HEK293 (cell line): ENCODE measurements at regions not wholly inside any gene's neighbourhood (a gene's known extent, or its start where the extent isn't known, plus 50 kb on each side); places are given as distances from the start of the nearest gene placed in this dataset.

Experiments
- EGR2 ChIP-seq: fragments of 450-650 bp; formaldehyde crosslinking; IDR thresholded peaks from 2 replicates; pipeline ENCODE4 v1.5.1; 2016; ENCODE audit warnings: low read depth, missing biosample characterization, missing genetic modification characterization
- KLF1 ChIP-seq: fragments of 450-650 bp; formaldehyde crosslinking; IDR thresholded peaks from 2 replicates; pipeline ENCODE4 v1.5.1; 2016; ENCODE audit warnings: missing biosample characterization, missing genetic modification characterization
- SALL2 ChIP-seq: fragments of 450-650 bp; formaldehyde crosslinking; IDR thresholded peaks from 2 replicates; pipeline ENCODE4 v1.5.0; 2017; ENCODE audit warnings: missing biosample characterization, mild to moderate bottlenecking, missing genetic modification characterization, borderline replicate concordance
- SP3 ChIP-seq: fragments of 450-650 bp; formaldehyde crosslinking; IDR thresholded peaks from 2 replicates; pipeline ENCODE4 v1.5.1; 2016; ENCODE audit warnings: missing biosample characterization, missing genetic modification characterization
- ZNF112 ChIP-seq: fragments of 450-650 bp; formaldehyde crosslinking; IDR thresholded peaks from 2 replicates; pipeline ENCODE4 v1.5.0; 2017; ENCODE audit warnings: missing biosample characterization, missing genetic modification characterization
- ZNF121 ChIP-seq: fragments of 450-650 bp; formaldehyde crosslinking; IDR thresholded peaks from 2 replicates; pipeline ENCODE4 v1.5.1; 2016; ENCODE audit warnings: missing biosample characterization, missing genetic modification characterization
- ZNF202 ChIP-seq: fragments of 450-650 bp; formaldehyde crosslinking; IDR thresholded peaks from 2 replicates; pipeline ENCODE4 v1.5.1; 2016; ENCODE audit warnings: missing biosample characterization, missing genetic modification characterization, borderline replicate concordance
- ZNF341 ChIP-seq: fragments of 450-650 bp; formaldehyde crosslinking; IDR thresholded peaks from 2 replicates; pipeline ENCODE4; 2016; ENCODE audit warnings: low read depth, missing biosample characterization, missing genetic modification characterization
- ZNF354C ChIP-seq: fragments of 450-650 bp; formaldehyde crosslinking; IDR thresholded peaks from 2 replicates; pipeline ENCODE4 v1.5.1; 2016; ENCODE audit warnings: missing biosample characterization, missing genetic modification characterization, low read depth, borderline replicate concordance
- ZNF394 ChIP-seq: fragments of 450-650 bp; formaldehyde crosslinking; IDR thresholded peaks from 2 replicates; pipeline ENCODE4 v1.5.1; 2016; ENCODE audit warnings: missing biosample characterization, missing genetic modification characterization, mild to moderate bottlenecking, moderate library complexity, borderline replicate concordance
- ZNF555 ChIP-seq: fragments of 450-650 bp; formaldehyde crosslinking; conservative IDR thresholded peaks from 2 replicates; pipeline ENCODE4 v1.5.1; 2017; ENCODE audit warnings: missing biosample characterization, mild to moderate bottlenecking, missing genetic modification characterization, inconsistent platforms
- ZNF610 ChIP-seq: fragments of 450-650 bp; formaldehyde crosslinking; IDR thresholded peaks from 2 replicates; pipeline ENCODE4 v1.5.1; 2016; ENCODE audit warnings: missing biosample characterization, missing genetic modification characterization, borderline replicate concordance
- ZNF785 ChIP-seq: fragments of 450-650 bp; formaldehyde crosslinking; IDR thresholded peaks from 2 replicates; pipeline ENCODE4 v1.5.1; 2016; ENCODE audit warnings: missing biosample characterization, missing genetic modification characterization
- TF ChIP-seq, protein P1 (sequence below): fragments of 450-650 bp; formaldehyde crosslinking; IDR thresholded peaks from 2 replicates; pipeline ENCODE4 v1.5.1; 2016; ENCODE audit warnings: missing biosample characterization, missing genetic modification characterization, borderline replicate concordance
- TF ChIP-seq, protein P2 (sequence below): fragments of 450-650 bp; formaldehyde crosslinking; IDR thresholded peaks from 2 replicates; pipeline ENCODE4 v1.5.1; 2016; ENCODE audit warnings: missing biosample characterization, missing genetic modification characterization
- TF ChIP-seq, protein P3 (sequence below): fragments of 450-650 bp; formaldehyde crosslinking; IDR thresholded peaks from 2 replicates; pipeline ENCODE4 v1.5.1; 2016; ENCODE audit warnings: missing biosample characterization, missing genetic modification characterization
- TF ChIP-seq, protein P4 (sequence below): fragments of 450-650 bp; formaldehyde crosslinking; IDR thresholded peaks from 2 replicates; pipeline ENCODE4 v1.5.1; 2016; ENCODE audit warnings: missing biosample characterization, missing genetic modification characterization
- TF ChIP-seq, protein P5 (sequence below): fragments of 450-650 bp; formaldehyde crosslinking; IDR thresholded peaks from 2 replicates; pipeline ENCODE4 v1.5.1; 2016; ENCODE audit warnings: missing biosample characterization, missing genetic modification characterization
- TF ChIP-seq, protein P6 (sequence below): fragments of 450-650 bp; formaldehyde crosslinking; optimal IDR thresholded peaks from 2 replicates; pipeline ENCODE3; 2016; ENCODE audit warnings: missing biosample characterization, mild to moderate bottlenecking, missing genetic modification characterization
- TF ChIP-seq, protein P7 (sequence below): fragments of 450-650 bp; formaldehyde crosslinking; IDR thresholded peaks from 2 replicates; pipeline ENCODE4 v1.5.1; 2016; ENCODE audit warnings: missing biosample characterization, missing genetic modification characterization

DNA sequence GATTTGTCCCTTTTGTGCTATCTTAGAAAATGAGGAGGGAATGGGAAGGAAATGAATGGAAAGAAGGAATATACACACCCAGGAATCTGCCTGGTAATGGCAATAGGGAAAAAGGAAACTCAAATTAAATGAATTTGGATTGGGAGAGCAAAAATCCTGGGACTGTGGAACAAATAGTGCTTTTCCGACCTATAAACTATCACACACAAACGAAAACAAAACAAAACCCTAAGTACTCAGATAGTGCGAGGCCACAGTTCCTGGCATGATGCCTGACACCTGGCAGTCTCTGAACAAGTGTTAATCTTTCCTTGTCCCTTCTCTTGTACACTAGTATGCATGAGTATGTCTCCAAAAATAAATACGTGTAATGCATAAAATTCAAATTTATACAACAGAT lies 319.8 kb upstream of the SPAG17 start (continued):
- TF ChIP-seq ZNF354C (tag by site-specific recombination): no peak
- no peak for TF ChIP-seq ZNF785 (tag by site-specific recombination)
- TF ChIP-seq ZNF555 (tag by site-specific recombination): no peak
- no peak for TF ChIP-seq SALL2 (tag by site-specific recombination)
- TF ChIP-seq, protein P1, sequence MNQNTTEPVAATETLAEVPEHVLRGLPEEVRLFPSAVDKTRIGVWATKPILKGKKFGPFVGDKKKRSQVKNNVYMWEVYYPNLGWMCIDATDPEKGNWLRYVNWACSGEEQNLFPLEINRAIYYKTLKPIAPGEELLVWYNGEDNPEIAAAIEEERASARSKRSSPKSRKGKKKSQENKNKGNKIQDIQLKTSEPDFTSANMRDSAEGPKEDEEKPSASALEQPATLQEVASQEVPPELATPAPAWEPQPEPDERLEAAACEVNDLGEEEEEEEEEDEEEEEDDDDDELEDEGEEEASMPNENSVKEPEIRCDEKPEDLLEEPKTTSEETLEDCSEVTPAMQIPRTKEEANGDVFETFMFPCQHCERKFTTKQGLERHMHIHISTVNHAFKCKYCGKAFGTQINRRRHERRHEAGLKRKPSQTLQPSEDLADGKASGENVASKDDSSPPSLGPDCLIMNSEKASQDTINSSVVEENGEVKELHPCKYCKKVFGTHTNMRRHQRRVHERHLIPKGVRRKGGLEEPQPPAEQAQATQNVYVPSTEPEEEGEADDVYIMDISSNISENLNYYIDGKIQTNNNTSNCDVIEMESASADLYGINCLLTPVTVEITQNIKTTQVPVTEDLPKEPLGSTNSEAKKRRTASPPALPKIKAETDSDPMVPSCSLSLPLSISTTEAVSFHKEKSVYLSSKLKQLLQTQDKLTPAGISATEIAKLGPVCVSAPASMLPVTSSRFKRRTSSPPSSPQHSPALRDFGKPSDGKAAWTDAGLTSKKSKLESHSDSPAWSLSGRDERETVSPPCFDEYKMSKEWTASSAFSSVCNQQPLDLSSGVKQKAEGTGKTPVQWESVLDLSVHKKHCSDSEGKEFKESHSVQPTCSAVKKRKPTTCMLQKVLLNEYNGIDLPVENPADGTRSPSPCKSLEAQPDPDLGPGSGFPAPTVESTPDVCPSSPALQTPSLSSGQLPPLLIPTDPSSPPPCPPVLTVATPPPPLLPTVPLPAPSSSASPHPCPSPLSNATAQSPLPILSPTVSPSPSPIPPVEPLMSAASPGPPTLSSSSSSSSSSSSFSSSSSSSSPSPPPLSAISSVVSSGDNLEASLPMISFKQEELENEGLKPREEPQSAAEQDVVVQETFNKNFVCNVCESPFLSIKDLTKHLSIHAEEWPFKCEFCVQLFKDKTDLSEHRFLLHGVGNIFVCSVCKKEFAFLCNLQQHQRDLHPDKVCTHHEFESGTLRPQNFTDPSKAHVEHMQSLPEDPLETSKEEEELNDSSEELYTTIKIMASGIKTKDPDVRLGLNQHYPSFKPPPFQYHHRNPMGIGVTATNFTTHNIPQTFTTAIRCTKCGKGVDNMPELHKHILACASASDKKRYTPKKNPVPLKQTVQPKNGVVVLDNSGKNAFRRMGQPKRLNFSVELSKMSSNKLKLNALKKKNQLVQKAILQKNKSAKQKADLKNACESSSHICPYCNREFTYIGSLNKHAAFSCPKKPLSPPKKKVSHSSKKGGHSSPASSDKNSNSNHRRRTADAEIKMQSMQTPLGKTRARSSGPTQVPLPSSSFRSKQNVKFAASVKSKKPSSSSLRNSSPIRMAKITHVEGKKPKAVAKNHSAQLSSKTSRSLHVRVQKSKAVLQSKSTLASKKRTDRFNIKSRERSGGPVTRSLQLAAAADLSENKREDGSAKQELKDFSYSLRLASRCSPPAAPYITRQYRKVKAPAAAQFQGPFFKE: no peak
- TF ChIP-seq ZNF610 (tag by site-specific recombination): no peak
- TF ChIP-seq, protein P2, sequence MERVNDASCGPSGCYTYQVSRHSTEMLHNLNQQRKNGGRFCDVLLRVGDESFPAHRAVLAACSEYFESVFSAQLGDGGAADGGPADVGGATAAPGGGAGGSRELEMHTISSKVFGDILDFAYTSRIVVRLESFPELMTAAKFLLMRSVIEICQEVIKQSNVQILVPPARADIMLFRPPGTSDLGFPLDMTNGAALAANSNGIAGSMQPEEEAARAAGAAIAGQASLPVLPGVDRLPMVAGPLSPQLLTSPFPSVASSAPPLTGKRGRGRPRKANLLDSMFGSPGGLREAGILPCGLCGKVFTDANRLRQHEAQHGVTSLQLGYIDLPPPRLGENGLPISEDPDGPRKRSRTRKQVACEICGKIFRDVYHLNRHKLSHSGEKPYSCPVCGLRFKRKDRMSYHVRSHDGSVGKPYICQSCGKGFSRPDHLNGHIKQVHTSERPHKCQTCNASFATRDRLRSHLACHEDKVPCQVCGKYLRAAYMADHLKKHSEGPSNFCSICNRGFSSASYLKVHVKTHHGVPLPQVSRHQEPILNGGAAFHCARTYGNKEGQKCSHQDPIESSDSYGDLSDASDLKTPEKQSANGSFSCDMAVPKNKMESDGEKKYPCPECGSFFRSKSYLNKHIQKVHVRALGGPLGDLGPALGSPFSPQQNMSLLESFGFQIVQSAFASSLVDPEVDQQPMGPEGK (tag by site-specific recombination): no peak
- no peak for TF ChIP-seq SP3 (tag by site-specific recombination)
- TF ChIP-seq, protein P3, sequence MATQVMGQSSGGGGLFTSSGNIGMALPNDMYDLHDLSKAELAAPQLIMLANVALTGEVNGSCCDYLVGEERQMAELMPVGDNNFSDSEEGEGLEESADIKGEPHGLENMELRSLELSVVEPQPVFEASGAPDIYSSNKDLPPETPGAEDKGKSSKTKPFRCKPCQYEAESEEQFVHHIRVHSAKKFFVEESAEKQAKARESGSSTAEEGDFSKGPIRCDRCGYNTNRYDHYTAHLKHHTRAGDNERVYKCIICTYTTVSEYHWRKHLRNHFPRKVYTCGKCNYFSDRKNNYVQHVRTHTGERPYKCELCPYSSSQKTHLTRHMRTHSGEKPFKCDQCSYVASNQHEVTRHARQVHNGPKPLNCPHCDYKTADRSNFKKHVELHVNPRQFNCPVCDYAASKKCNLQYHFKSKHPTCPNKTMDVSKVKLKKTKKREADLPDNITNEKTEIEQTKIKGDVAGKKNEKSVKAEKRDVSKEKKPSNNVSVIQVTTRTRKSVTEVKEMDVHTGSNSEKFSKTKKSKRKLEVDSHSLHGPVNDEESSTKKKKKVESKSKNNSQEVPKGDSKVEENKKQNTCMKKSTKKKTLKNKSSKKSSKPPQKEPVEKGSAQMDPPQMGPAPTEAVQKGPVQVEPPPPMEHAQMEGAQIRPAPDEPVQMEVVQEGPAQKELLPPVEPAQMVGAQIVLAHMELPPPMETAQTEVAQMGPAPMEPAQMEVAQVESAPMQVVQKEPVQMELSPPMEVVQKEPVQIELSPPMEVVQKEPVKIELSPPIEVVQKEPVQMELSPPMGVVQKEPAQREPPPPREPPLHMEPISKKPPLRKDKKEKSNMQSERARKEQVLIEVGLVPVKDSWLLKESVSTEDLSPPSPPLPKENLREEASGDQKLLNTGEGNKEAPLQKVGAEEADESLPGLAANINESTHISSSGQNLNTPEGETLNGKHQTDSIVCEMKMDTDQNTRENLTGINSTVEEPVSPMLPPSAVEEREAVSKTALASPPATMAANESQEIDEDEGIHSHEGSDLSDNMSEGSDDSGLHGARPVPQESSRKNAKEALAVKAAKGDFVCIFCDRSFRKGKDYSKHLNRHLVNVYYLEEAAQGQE (tag by site-specific recombination): no peak
- no peak for TF ChIP-seq EGR2 (tag by site-specific recombination)
- TF ChIP-seq ZNF394 (tag by site-specific recombination): no peak
- TF ChIP-seq, protein P4, sequence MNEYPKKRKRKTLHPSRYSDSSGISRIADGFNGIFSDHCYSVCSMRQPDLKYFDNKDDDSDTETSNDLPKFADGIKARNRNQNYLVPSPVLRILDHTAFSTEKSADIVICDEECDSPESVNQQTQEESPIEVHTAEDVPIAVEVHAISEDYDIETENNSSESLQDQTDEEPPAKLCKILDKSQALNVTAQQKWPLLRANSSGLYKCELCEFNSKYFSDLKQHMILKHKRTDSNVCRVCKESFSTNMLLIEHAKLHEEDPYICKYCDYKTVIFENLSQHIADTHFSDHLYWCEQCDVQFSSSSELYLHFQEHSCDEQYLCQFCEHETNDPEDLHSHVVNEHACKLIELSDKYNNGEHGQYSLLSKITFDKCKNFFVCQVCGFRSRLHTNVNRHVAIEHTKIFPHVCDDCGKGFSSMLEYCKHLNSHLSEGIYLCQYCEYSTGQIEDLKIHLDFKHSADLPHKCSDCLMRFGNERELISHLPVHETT (tag by site-specific recombination): no peak
- no peak for TF ChIP-seq ZNF121 (tag by site-specific recombination)
- TF ChIP-seq ZNF202: no peak
- TF ChIP-seq ZNF341 (tag by site-specific recombination): no peak
- no peak for TF ChIP-seq ZNF112 (tag by site-specific recombination)
- TF ChIP-seq, protein P5, sequence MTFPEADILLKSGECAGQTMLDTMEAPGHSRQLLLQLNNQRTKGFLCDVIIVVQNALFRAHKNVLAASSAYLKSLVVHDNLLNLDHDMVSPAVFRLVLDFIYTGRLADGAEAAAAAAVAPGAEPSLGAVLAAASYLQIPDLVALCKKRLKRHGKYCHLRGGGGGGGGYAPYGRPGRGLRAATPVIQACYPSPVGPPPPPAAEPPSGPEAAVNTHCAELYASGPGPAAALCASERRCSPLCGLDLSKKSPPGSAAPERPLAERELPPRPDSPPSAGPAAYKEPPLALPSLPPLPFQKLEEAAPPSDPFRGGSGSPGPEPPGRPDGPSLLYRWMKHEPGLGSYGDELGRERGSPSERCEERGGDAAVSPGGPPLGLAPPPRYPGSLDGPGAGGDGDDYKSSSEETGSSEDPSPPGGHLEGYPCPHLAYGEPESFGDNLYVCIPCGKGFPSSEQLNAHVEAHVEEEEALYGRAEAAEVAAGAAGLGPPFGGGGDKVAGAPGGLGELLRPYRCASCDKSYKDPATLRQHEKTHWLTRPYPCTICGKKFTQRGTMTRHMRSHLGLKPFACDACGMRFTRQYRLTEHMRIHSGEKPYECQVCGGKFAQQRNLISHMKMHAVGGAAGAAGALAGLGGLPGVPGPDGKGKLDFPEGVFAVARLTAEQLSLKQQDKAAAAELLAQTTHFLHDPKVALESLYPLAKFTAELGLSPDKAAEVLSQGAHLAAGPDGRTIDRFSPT: no peak
- TF ChIP-seq, protein P6, sequence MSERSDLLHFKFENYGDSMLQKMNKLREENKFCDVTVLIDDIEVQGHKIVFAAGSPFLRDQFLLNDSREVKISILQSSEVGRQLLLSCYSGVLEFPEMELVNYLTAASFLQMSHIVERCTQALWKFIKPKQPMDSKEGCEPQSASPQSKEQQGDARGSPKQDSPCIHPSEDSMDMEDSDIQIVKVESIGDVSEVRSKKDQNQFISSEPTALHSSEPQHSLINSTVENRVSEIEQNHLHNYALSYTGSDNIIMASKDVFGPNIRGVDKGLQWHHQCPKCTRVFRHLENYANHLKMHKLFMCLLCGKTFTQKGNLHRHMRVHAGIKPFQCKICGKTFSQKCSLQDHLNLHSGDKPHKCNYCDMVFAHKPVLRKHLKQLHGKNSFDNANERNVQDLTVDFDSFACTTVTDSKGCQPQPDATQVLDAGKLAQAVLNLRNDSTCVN (tag by site-specific recombination): no peak
- TF ChIP-seq KLF1 (tag by site-specific recombination): no peak
- TF ChIP-seq, protein P7, sequence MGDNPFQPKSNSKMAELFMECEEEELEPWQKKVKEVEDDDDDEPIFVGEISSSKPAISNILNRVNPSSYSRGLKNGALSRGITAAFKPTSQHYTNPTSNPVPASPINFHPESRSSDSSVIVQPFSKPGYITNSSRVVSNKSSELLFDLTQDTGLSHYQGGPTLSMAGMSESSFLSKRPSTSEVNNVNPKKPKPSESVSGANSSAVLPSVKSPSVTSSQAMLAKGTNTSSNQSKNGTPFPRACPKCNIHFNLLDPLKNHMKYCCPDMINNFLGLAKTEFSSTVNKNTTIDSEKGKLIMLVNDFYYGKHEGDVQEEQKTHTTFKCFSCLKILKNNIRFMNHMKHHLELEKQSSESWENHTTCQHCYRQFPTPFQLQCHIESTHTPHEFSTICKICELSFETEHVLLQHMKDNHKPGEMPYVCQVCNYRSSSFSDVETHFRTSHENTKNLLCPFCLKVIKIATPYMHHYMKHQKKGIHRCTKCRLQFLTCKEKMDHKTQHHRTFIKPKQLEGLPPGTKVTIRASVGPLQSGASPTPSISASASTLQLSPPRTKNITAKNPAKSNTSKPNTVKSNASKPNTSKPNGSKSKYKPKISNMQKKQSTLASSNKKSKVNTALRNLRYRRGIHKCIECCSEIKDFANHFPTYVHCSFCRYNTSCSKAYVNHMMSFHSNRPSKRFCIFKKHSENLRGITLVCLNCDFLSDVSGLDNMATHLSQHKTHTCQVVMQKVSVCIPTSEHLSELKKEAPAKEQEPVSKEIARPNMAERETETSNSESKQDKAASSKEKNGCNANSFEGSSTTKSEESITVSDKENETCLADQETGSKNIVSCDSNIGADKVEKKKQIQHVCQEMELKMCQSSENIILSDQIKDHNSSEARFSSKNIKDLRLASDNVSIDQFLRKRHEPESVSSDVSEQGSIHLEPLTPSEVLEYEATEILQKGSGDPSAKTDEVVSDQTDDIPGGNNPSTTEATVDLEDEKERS (tag by site-specific recombination): no peak
